ENCODE measurements at regions not wholly inside any gene's neighbourhood (a gene's known extent, or its start where the extent isn't known, plus 50 kb on each side); places are given as distances from the start of the nearest gene placed in this dataset.

DNA sequence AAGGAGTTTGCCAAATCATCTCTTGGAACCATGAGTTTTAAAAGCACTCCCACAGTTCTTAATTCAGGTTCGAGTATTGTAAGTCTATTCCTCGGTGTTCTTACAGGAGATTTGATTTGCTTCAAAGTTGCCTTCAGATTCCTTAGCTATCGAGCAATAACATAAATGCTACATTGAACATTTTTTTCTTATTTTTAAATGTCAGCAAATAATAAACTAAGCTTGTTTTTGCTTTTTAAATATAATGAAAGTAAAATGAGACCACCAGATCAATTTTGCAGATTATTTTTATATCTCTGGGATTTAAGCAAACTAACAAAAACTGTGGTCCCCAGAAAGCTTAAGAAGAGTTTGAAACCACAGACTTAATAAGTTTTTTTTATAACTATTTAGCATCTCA lies 195.5 kb downstream of the LNPK start:
- TF ChIP-seq, protein P1, sequence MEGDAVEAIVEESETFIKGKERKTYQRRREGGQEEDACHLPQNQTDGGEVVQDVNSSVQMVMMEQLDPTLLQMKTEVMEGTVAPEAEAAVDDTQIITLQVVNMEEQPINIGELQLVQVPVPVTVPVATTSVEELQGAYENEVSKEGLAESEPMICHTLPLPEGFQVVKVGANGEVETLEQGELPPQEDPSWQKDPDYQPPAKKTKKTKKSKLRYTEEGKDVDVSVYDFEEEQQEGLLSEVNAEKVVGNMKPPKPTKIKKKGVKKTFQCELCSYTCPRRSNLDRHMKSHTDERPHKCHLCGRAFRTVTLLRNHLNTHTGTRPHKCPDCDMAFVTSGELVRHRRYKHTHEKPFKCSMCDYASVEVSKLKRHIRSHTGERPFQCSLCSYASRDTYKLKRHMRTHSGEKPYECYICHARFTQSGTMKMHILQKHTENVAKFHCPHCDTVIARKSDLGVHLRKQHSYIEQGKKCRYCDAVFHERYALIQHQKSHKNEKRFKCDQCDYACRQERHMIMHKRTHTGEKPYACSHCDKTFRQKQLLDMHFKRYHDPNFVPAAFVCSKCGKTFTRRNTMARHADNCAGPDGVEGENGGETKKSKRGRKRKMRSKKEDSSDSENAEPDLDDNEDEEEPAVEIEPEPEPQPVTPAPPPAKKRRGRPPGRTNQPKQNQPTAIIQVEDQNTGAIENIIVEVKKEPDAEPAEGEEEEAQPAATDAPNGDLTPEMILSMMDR (conservative IDR thresholded peaks at IDR 0.05; ENCODE audit: low read depth, low read length): no peak
- TF ChIP-seq EZH2 (IDR thresholded peaks at IDR 0.05; ENCODE audit: borderline replicate concordance, low read depth, low read length, poor library complexity, severe bottlenecking): no peak
- DNase-seq (ENCODE audit: low spot score): no peak
- ChIA-PET CTCF (no interaction called here), POLR2A (ENCODE audit: low non-redundant PET) (no interaction called here)
- intact Hi-C loops (cut with micrococcal nuclease; ENCODE audit: unreplicated experiment): no loop called here
- no peak overlapping the region for H3K27ac ChIP-seq (ENCODE audit: low read depth, low read length, poor library complexity, severe bottlenecking)
- H3K4me1 ChIP-seq (ENCODE audit: insufficient read depth, low read length, poor library complexity, severe bottlenecking): no peaks in the 10 kb centered on the region
- H3K27me3 ChIP-seq (replicated peaks; ENCODE audit: insufficient read depth, low read depth, low read length, poor library complexity): no peaks in the 10 kb centered on the region
- no peaks in the 10 kb centered on the region for H3K36me3 ChIP-seq (ENCODE audit: insufficient read depth, low read length, poor library complexity, severe bottlenecking)
- BruUV-seq (replicated peaks): no TSS peak
- H3K9me3 ChIP-seq (ENCODE audit: low read depth, low read length, poor library complexity, severe bottlenecking): no peaks in the 10 kb centered on the region
- H3K4me3 ChIP-seq (ENCODE audit: low read depth, low read length, poor library complexity, severe bottlenecking): no peak overlapping the region

DNA sequence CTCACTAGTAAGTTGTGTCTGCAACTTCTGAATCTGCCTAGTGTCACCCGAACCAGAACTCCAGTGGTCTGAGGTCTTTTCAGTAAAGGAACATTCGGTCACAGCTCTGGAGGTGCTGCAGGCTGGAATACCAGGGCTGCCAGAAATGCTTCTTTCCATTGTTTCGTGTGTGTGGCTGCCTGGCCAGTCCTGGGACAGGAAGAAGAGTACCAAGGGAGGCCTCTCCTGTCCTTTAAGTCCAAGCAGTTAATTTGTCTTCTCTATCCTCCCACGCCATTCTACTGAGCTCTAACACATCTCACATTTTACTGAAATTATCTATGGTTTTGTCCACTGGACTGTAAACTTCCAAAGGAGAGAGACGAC lies 196.0 kb downstream of the LNPK start:
- Histone ChIP-seq H3K36me3 (ENCODE audit: insufficient read depth, low read length, poor library complexity, severe bottlenecking) (no peaks in the 10 kb centered on the region), H3K27me3 (replicated peaks; ENCODE audit: insufficient read depth, low read depth, low read length, poor library complexity) (no peaks in the 10 kb centered on the region), H3K4me1 (ENCODE audit: insufficient read depth, low read length, poor library complexity, severe bottlenecking) (no peaks in the 10 kb centered on the region), H3K9me3 (ENCODE audit: low read depth, low read length, poor library complexity, severe bottlenecking) (no peaks in the 10 kb centered on the region), H3K4me3 (ENCODE audit: low read depth, low read length, poor library complexity, severe bottlenecking) (no peak overlapping the region), H3K27ac (ENCODE audit: low read depth, low read length, poor library complexity, severe bottlenecking) (no peak overlapping the region)
- CTCF ChIA-PET: no interaction called here
- BruUV-seq (replicated peaks): no TSS peak
- no peak for DNase-seq (ENCODE audit: low spot score)
- POLR2A ChIA-PET (ENCODE audit: low non-redundant PET): no interaction called here
- intact Hi-C loops (cut with micrococcal nuclease; ENCODE audit: unreplicated experiment): no loop called here
- TF ChIP-seq, protein P1 (conservative IDR thresholded peaks at IDR 0.05; ENCODE audit: low read depth, low read length): no peak
- no peak for TF ChIP-seq EZH2 (IDR thresholded peaks at IDR 0.05; ENCODE audit: borderline replicate concordance, low read depth, low read length, poor library complexity, severe bottlenecking)

DNA sequence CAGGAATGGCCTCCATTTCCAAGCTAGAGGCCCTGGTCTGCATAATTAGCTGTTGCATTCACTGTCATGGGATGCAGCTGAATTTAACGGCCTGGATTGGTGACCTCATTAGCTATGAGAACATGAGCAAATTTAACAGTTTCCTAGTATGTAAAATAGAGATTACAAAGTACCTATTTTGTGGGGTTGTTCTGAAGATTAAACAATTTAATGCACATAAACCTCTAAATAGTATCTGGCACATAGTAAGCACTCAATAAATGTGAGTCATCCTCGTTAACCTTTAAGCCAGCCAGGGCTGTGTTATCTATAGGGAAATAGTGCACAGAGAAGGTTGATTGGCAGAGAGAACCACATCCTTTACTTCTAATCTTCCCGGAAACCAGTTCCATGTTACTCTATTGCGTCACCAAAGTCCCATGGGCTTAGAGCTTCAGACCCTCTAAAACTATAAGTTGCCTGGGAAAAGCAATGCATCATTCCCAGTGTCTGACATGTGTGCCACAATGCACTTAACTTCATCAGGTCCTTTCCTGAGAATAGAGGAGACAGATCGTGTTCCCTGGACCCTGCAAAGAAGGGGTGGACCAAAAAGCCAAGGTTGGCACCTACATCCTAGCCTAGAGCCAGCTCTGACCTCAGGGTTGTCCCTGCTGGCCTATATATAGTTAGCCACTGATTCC lies 196.5 kb downstream of the LNPK start:
- TF ChIP-seq, protein P1 (conservative IDR thresholded peaks at IDR 0.05; ENCODE audit: low read depth, low read length): no peak
- no peak for TF ChIP-seq EZH2 (IDR thresholded peaks at IDR 0.05; ENCODE audit: borderline replicate concordance, low read depth, low read length, poor library complexity, severe bottlenecking)
- Histone ChIP-seq H3K27ac (ENCODE audit: low read depth, low read length, poor library complexity, severe bottlenecking) (no peak overlapping the region), H3K4me3 (ENCODE audit: low read depth, low read length, poor library complexity, severe bottlenecking) (no peak overlapping the region), H3K36me3 (ENCODE audit: insufficient read depth, low read length, poor library complexity, severe bottlenecking) (no peaks in the 10 kb centered on the region), H3K27me3 (replicated peaks; ENCODE audit: insufficient read depth, low read depth, low read length, poor library complexity) (no peaks in the 10 kb centered on the region), H3K4me1 (ENCODE audit: insufficient read depth, low read length, poor library complexity, severe bottlenecking) (no peaks in the 10 kb centered on the region), H3K9me3 (ENCODE audit: low read depth, low read length, poor library complexity, severe bottlenecking) (no peaks in the 10 kb centered on the region)
- ChIA-PET POLR2A (ENCODE audit: low non-redundant PET) (no interaction called here), CTCF (no interaction called here)
- BruUV-seq (replicated peaks): no TSS peak
- peak; percentile 78 for DNase-seq (ENCODE audit: low spot score)
- intact Hi-C loops (cut with micrococcal nuclease; ENCODE audit: unreplicated experiment): no loop called here

Measured in A673 (cell line).